Stimulated activated CD4-positive, alpha-beta T cell treated with anti-CD3 and anti-CD28 coated beads, Interleukin-1b, Interleukin-23, amount 100 ng/mL, for 24 hours (primary cell): ENCODE measurements at regions not wholly inside any gene's neighbourhood (a gene's known extent, or its start where the extent isn't known, plus 50 kb on each side); places are given as distances from the start of the nearest gene placed in this dataset.
"Not testable (repeated sequence)": the region's sequence is repeated elsewhere in the genome, so short reads cannot be mapped to it uniquely, and the experiment has no call there.

Source experiments
- DNase-seq, 4 experiments: peaks; one replicate each; pipeline ENCODE4 v3.0.0-alpha.2; 2020; ENCODE audit warnings: low read depth in 4 of 4, low spot score in 1 of 4

DNA sequence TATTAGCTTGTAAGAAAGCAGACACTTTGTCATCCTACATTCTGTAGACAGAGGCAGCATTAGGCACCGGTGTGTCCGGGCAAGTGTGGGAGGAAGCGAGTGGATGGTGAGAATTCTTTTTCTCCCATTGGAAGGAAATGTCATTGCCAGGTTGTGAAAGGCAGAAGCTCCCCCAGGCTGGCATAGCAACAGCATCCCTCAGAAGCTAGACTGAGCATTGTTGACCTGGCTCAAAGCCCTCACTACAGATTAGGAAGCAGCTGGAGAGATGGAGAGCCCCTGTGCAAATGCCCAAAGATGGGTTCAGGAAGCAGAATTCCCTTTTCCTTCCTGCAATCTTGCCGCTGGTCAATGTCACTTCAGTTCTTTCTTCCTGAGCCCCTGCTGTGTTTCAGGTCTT is 1299.3 kb downstream of the TBC1D22A start:
- DNase-seq = no peak

DNA sequence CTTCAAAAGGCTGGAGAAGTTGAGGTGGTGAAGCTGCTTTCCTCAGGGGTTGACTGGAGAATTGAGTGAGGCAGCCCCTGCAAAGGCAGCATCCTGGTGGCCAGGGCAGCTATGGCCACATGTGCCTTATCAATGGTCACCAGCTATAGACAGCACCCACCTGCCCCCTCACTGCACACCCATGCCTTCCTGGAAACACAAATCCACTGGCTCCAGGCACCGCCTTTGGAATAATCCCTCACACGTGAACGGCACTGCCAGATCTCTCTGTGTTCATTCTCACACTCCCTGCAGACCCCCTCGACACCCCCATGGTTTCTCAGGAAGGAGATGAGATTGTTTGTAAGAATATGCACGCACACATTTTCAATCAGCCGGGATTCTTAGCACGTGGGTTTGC is 1297.8 kb downstream of the TBC1D22A start:
- DNase-seq = no peak

DNA sequence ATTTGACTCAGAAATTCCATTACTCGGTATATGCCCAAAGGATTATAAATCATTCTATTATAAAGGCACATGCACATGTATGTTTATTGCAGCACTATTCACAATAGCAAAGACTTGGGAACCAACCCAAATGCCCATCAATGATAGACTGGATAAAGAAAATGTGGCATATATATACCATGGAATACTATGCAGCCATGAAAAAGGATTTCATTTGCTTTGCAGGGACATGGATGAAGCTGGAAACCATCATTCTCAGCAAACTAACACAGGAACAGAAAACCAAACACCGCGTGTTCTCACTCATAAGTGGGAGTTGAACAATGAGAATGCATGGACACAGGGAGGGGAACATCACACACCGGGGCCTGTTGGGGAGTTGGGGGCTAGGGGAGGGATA is 1297.1 kb downstream of the TBC1D22A start:
- DNase-seq = not testable (repeated sequence)

DNA sequence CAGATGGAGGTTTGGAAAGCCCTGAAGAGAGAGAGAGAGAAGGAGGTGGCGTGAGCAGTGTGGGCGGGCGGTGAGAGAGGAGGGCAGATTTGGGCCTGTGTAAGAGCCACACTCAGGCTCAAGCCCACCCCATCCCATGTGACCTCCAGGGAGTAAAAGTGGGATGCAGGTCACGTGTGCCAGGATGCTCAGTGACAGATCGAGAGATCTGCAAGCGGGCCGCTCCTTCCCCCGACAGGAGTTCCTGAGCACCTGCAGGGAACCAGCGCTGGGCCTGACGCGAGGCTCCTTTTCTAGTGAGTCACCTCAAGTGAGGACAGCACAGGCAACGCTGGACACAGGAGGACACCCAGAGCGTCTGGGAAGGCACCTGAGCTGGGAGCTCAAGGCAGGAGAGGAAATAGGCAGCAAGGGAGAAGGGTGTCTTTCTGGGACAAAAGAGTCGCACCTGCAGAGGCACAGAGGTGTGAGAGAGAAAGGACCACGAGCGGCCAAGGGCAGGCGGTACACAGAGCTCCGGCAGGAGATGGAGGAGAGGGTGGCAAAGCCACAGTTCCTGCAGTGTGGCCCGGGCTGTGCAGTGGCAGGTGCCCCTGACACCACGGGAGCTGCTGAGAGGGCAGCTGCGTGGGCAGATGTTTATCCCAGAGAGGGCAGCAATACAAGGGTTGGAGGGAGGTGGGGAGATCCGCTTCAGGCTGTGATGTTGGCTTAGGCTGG is 1294.8 kb downstream of the TBC1D22A start:
- DNase-seq = no peak

DNA sequence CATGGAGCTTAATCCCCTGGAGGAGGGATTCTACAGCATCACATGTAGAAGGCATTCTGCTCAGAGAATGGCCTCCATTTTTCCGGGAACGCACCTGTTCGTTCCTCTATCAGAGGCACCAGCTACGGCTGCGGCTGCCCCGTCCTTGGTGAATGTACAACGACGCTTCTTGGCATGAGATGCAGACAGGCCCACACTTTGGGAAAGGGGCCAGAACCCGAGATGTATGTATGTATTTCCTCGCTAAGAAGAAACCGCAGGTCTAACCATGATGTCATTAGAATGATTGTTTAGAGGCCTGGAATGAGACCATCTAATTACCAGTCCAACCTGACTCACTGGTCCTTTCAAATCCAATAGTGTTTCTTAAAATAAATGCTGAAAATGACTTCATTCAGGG is 1293.4 kb downstream of the TBC1D22A start:
- DNase-seq = no peak

DNA sequence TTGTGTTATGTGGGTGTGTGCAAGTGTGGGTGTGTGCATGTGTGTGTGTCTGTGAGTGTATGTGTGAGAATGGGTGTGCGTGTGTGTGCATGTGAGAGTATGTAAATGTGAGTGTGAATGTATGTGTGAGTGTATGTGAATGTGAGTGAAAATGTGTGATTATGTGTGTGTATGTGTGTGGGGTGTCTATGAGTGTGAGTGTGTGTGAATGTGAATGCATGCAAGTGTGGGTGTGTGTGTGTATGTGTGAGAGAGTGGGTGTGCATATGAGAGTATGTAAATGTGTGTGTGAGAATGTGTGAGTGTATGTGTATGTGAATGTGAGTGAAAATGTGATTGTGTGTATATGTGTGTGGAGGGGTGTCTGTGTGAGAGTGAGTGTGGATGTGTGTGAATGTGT is 1292.7 kb downstream of the TBC1D22A start:
- no peak for DNase-seq

DNA sequence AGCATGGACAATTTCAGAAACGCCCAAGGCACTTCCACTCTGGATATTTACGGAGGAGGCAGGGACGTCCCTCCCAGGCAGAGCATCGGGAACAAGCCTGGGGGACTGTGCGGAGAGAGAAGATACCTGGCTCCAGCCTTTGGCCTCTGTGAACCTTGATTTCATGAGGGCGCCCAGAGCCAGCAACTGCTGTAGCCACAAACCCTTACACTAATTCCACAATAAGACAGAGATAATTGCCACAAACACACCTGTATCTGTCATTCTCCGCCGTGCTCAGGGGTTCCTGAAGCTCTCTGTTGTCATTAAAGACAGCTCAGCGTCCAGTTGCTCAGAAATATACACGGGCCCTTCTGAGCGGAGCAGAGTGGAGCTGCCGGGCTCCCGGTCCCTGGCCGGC is 1292.1 kb downstream of the TBC1D22A start:
- DNase-seq = no peak

DNA sequence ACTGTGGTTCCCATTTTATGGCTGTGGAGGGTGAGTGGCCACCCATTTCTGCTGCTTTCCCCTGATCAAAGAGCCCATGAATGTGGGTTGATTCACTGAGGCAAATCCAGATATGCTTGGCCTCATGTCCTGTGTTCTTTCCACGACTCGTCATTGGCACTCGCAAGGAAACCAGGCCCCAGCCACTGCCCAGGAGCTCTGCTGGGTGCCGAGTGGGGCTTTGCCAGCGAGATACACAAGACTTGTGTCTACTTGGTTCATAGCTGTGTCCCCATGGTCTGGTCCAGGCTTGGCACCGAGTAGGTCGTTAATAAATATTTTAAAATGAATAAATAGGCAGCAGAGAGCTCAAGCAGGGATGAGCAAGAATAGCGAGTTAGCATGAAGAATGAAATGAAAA is 1291.5 kb downstream of the TBC1D22A start:
- no peak for DNase-seq

DNA sequence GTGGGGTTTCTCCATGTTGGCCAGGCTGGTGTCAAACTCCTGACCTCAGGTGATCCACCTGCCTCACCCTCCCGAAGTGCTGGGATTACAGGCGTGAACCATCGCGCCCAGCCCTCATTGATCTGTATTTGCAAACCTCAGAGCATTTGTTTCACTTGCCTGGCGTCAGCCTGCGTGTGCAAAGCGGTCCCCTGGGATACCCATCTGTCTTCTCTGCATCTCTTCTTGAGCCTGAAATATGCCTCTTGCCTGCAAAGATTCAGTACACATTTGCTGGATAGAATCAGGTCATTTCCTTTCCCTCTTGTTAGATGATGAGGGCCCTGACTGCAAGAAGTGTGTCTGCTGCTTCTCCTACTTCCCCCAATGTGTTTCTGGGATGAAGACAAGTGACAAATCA is 1291.0 kb downstream of the TBC1D22A start:
- DNase-seq = no peak

DNA sequence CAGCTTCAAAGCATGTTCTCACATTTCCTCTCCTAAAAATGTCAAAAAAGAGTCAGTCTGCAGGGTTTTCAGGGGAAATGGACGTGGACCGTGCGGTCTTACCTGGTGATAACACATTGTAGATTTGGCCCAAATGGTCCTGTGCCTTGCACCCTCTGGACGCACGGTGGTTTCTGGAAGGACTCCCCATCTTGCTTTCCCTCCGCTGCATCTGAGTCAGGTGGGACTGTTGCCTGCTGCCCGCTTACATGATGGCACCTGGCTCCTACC is 1290.1 kb downstream of the TBC1D22A start:
- DNase-seq = no peak

DNA sequence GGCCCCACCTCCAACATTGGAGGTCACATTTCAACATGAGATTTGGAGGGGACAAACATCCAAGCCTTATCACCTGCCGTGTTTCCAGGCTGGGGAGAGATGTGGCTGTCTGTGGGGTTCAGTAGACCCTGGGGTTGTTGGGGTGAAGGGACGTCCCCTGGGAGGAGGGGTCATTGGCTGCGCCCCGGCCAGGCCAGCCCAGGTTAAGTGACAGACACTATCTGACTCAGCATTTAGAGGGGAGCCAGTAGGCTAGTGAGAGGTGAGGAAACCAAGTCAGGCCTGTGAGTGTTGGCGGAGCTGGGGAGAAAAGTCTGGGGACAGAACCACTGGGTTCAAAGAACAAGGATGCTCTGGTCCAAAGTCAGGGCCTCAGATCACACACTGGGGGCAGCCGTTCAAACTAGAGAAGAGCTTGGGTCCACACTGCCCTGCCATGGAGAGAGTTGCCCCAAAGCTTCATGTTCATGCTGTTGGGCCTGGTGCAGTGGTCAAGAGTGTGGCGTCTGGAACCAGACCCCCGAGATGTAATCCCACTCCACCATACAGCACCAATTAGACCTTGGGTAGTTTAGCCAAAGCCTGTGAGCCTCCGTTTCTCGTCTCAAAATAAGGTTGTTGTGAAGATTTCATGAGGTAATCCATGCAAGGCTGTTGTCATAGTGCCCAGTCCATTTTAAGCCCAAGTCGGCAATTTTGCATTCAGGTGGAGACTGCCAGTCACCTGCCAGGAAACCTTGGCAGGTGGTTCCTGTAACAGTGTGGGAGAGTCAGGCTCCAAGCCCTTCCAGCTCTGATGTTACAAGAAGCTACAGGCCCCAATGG is 1289.6 kb downstream of the TBC1D22A start:
- no peak for DNase-seq

DNA sequence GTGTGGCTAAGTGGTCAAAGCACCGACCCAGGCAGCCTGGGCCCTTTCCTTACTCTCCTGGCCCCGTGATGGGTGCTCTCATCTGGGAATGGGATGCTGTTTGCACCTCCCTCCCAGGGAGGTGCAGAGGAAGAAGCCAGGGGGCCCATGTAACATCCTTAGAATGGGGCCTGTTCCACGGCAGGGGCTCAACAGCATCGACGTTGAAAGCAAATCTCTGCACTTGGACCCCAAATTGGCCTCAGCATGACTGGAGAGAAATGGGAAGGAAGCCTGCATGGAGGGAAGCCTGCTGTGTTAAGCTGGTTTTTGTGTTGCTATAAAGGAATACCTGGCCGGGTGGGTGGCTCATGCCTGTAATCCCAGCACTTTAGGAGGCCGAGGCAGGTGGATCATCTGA is 1288.4 kb downstream of the TBC1D22A start:
- no peak for DNase-seq

DNA sequence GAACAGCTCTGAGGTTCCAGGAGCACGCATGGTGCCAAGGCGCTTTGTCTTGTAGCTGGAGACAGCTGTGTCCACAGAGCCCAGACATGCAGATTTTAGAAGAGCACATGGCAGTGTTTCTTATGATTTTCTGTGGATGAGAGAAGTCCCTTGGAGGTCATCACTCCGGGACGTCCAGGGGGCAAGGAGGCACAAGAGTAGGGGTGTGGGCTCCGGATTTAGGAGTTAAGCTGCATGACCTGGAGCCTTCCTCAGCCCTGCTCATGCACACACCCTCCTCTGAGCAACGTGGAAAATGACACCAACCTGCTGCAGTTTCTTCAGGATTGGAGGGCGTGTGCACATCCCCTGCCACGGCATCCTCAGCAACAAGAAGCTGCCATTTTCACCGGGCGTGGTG is 1286.7 kb downstream of the TBC1D22A start:
- DNase-seq = no peak

DNA sequence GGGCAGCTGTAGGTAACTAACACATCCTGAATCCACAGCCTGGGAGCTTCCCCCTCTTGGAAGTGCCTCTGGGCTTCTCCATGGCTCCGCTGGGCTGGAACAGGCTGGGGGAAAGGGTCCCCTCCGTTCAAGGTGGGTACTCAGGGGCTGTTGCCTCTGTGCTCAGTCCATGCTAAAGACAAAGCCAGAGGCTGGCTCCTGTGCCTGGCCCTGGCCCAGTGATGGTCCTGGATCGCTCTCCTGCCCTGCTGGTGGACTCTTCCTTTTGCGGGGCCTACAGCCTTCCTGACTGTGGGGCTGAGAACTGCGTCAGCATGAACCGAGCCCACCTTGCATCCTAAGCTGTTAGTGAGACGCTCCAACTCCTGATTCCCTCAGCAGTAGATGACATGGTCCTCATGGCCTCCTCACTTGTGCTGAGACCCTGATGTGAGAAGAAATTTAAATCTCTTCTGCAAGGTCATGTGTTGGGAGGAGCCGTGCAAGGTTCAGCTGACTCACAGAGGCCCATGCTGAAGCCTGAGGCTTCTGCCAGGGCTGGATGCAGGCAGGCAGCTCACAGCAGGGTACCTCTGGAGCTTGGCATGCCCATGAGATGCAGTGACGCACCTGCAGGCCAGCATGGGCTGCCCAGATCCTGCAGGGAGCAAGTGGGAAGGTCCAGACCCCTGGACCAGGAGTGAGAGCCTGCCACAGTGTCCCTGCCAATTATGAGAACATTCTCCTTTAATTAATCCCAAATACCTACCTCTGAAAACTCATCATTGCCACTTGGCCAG is 1285.5 kb downstream of the TBC1D22A start:
- no peak for DNase-seq

DNA sequence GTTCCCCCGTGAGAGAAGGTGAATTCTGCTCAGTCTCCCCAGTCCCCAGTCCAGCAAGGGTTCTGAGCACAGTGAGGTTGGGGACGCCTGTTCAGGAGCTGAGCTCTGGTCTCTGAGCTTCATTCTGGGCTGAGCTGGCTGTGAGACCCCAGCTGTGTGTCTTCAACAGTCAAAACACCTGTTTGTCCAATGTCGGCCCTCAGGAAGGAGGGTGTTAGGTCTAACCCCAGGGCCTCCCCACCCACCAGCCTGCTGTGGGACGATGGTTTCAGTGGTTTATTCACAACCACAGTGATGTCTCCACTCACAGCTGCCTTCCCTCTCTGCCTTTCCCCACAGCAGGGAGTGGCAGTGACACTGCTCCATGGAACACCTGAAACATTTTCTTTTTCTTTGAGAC is 1282.9 kb downstream of the TBC1D22A start:
- no peak for DNase-seq

DNA sequence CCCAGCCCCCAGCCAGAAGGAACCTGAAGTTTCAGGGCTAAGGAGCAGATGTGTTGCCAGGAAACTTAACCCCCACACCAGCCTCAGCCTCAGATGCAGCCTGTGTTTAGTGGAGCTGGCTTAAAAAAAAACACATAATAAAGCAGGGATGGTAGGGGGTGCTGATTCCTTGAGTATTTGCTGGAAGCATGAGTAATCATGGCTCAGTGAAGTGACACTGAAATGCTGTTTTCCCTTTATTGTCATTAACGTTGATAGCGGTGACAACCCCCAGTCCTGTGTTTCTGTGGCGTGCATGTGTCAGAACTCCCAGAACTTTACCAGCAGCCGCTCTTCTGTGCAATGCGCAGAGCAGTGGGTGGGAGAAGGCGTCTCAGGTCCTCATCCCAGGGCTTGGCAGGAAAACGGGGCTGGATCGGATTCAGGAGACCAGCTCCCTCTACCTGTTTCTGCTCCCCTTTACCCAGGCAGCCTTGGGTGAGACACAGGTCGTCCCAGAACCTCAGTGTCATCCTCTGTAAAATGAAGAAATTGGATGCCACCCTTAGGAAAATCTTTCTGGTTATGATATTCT is 1282.1 kb downstream of the TBC1D22A start:
- no peak for DNase-seq

DNA sequence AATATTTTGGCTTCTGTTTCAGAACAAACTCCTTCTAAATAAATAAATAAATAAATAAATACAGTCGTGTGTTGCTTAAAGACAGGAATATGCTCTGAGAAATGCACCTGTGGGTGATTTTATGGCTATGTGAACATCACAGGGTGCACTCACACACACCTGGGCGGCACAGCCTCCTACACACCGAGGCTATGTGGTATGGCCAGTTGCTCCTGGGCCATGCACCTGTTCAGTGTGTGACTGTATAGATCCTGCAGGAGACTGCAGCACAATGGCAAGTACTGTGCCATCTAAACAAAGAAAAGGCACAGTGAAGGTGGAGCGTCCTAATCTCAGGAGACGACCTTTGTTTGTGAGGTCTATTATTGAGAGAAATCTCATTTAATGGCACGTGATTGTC is 1281.1 kb downstream of the TBC1D22A start:
- DNase-seq = no peak

DNA sequence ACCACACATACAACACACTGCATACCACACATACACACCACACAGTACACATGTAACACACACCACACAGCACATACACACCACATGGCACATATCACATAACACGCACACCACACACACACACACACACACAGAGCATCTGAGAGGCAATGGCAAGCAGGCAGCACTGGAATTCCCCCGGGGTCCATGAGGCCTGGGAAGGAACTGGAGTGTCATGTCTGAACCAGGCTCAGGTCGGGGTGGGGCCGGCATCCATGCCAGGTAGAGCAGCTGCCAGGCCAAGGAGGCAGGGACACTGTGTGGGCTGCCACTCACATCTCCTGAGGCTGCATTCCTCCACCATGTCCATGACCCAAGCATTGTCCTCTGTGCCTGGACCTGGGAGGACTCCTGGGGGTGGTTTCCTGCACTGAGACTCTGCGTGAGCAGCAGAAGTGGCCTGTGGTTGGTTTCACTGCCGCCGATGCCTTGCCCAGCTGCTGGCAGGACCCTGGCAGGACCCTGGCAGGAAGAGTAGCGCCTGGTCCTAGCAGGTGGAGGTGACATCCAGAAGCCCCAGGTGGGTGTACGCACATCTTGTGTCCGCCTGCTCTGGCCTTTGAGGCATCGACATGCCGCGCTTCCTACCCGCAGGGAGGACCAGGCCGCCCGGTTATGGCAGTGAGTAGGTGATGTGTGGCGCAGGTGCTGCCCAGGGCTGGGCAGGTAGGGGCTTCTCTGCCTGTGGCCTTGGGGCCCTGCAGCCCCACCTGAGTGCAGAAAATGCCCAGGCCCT is 1280.4 kb downstream of the TBC1D22A start:
- DNase-seq = no peak

DNA sequence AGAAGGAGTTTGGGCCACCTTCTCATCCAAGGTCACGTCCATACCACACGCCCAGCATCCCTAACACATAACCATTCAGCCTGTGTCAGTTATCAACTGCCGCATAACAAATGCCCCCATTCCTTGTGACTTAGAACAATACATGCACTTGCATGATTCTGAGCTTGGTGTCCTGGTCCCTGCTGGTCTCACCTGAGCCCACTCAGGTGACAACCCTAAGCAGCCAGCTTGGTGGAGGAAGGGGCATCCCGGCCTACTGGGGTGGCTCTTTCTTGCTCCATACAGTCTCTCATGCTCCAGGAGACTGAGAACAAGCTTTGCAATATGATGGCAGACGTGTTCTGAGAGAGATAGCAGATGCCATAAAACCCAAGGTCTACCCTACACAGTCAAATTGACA is 1276.9 kb downstream of the TBC1D22A start:
- no peak for DNase-seq

DNA sequence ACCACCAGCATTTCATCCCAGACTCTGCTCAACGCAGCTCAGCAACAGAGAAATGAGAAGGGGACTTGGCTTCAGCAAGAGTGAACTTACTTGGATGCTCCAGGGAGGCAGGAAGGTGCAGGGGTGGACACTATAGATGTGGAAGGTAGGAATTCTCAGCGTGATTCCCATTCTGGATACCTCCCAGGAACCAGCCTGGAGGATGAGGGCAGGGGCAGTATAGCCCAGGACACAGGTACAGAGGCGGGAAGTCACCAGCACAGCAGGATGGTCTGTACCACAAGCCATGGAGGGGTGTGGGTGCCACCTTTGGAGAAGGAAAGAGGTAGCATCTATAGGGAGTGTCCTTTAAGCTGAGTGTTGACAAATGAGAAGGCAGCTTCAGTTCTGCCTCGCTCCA is 1275.2 kb downstream of the TBC1D22A start:
- DNase-seq = no peak

DNA sequence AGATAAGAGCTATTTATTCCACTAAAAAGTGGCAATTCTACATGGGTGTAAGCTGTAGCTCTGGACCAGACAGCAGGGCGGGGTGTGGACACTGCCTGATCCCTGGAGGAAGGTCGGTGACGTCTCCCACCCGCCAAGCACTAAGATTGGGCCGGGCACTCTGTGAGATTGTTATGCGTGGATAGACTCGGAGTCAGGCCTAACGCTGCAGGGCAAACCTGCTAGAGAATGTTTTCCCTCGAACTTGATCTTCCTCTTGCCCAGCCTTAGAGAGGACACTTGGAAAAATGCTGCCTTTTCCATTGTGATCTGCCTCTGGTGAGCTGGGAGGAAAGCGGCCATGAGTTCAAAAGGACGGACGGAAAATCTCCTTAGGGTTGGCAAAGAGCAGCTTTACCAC is 1273.4 kb downstream of the TBC1D22A start:
- no peak for DNase-seq
